HT1080 (cell line): ENCODE measurements at regions not wholly inside any gene's neighbourhood (a gene's known extent, or its start where the extent isn't known, plus 50 kb on each side); places are given as distances from the start of the nearest gene placed in this dataset.
"Not testable (repeated sequence)": the region's sequence is repeated elsewhere in the genome, so short reads cannot be mapped to it uniquely, and the experiment has no call there.

ENCODE experiments used
- DNase-seq: peaks from one replicate; pipeline ENCODE4 v3.0.0-alpha.2; 2015; ENCODE audit warnings: low read depth

DNA sequence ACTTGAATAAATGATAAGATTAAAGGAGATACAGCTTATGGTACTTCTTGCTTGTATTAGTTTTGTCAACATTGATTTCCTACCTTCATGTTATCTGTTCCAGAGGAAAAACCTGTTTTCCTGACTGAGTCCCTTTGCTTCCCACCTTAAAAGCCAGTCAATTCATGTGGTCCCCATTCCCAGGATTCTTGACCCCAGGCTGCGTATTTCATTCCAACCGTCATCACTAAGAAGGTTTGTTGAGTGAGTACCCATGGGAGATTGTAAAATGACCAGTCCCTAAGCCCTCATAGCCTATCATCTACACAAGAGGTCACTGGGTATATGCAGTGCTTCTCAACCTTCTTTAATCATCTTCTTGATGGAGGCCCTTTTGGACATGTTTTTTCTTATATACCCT, 52.2 kb downstream of the BEX3 start:
- no peak for DNase-seq

DNA sequence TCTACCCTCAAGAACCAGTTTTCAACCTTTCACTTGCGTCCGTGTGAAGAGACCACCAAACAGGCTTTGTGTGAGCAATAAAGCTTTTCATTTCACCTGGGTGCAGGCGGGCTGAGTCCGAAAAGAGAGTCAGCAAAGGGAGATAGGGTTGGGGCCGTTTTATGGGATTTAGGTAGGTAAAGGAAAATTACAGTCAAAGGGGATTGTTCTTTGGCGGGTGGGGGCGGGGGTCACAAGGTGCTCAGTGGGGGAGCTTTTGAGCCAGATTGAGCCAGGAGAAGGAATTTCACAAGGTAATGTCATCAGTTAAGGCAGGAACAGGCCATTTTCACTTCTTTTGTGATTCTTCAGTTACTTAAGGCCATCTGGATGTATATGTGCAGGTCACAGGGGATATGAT, 52.7 kb downstream of the BEX3 start:
- not testable (repeated sequence) for DNase-seq

DNA sequence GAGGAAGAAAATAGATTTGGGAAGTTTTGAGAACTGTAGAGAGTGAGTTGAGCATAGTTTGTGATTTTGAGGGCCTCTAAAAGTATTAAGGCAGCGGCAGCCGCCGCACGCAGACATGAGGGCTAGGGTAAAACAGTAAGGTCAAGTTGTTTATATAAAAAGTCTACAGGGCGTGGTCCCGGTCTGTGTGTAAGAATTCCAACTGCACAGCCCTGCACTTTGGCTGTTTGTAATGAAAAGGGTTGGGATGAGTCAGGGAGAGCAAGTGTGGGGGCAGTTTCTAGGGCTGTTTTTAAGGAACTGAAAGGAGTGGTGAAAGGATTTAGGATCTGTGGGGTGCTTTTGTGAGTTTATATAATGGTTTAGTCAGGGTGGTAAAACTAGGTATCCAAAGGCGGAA, 55.0 kb downstream of the BEX3 start:
- peak; percentile 53 for DNase-seq

DNA sequence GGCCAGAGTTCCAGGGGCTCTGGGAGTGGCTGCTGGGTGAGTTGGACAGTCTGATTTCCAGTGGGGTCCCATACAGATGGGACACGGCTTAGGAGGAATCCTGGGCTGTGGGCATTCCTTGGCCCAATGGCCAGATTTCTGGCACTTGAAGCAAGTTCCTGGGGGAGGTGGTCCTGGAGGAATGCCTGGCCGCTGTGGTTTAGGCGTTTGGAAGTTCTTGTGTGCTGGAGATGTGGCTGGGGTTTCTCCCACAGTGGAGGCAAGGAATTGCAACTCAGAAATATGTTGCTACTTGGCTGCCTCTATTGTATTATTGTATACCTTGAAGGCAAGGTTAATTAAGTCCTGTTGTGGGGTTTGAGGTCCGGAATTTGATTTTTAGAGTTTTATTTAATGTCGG, 56.5 kb downstream of the BEX3 start:
- DNase-seq = not testable (repeated sequence)

DNA sequence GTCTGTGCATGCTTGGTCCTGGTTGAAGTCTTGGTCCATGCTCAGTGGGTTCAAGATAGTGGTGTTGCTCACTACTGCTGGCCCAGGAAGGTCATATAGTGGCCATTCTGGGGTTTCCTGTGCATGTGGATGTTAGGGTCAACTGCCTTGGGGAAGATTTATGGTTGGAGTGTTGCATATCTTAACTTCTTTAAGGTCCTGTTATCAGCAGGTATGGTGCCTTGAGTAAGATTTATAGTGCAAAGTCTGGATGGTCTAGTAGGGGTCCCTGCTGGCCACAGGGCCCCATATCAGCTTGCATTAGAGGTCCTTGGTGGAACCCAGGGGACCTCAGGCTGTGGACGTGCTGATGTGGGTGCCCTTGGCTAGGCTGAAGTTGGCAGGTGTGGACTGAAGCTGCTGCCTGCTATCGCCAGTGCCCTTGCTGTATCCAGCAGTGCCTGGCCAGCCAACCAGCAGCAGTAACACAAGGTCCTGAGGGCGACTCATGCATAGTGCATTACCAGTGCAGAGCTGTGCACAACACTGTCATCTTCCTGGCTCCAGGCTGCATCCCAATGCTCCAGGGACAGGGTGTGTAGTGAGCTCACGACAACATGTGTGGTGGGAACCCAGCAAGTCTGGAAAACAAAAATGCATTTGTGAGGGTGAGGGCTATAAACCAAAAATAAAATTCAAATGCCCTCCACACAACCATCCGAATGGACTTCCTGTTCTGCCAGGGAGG, 61.0 kb downstream of the BEX3 start:
- DNase-seq = no peak

DNA sequence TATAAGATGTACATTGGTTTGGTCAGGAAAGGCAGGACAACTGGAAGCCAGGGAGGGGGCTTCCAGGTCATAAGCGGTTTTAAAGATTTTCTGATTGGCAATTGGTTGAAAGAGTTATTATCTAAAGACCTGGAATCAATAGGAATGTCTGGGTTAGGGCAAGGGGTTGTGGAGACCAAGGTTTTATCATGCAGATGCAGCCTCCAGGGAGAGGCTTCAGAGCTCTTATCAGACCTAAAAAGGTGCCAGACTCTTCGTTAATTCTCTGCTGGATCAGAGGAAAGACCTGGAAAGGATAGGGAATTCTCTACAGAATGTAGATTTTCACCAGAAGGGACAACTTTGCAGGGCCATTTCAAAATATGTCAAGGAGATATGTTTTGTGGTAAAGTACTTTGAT, 62.8 kb downstream of the BEX3 start:
- DNase-seq = no peak

DNA sequence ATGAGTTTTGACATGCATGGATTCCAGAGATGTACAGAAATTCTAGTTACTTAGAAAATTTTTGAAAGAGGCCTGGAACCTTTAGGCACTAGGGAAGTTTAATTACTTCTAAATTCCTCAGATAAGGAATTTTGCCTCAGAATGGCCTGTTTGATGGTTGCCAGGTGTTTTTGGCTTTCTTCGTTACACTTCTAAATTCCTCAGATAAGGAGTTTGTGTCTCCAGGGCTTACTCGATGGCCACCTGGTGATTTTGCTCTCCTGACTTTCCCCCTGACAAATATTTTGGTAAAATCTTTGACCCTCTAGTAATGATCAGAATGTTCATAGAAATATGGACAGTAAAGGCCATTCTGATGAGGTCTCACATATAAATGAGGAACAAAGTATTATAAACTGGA, 64.3 kb downstream of the BEX3 start:
- no peak for DNase-seq

DNA sequence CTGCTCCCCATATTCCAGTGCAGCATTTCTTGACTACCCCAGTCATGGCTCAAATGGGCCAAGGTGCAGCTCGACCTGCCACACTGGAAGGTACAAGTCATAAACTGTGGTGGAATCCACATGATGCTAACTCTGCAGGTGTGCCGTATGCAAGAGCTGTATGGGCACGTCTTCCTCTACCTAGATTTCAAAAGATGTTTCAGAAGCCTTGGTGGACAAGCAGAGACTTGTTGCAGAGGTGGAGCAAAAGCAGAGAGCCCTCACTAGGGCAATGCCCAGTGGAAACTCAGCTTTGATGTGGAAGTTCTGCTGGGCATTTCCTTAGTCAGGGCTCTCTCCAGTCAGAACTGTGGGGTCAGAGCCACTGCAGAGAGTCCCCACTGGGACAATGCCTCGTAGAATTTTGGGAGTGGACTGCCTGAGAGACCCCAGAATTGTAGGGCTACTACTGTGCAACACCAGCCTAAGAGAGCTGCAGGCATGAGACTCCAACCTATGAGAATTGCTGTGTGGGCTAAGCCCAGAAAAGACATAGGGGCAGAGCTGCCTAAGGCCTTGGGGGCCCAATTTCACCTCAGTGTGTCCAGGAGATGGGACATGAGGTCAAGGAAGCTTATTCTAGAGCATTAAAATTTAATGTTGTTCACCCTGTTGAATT, 65.7 kb downstream of the BEX3 start:
- DNase-seq = no peak

DNA sequence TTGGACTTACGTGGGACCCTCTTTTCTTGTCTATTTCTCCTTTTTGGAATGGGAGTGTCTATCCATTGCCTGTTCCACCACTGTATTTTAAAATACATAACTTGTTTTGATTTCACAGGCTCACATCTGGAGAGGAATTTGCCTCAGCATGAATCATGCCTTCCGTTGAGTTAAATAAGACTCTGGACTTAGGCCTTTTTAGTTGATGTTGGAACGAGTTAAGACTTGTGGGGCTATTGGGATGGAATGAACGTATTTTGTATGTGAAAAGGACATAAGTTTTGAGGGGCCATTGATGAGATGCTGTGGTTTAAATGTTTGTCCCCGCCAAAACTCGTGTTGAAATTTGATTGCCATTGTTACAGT, 66.2 kb downstream of the BEX3 start:
- DNase-seq = peak; percentile 38

DNA sequence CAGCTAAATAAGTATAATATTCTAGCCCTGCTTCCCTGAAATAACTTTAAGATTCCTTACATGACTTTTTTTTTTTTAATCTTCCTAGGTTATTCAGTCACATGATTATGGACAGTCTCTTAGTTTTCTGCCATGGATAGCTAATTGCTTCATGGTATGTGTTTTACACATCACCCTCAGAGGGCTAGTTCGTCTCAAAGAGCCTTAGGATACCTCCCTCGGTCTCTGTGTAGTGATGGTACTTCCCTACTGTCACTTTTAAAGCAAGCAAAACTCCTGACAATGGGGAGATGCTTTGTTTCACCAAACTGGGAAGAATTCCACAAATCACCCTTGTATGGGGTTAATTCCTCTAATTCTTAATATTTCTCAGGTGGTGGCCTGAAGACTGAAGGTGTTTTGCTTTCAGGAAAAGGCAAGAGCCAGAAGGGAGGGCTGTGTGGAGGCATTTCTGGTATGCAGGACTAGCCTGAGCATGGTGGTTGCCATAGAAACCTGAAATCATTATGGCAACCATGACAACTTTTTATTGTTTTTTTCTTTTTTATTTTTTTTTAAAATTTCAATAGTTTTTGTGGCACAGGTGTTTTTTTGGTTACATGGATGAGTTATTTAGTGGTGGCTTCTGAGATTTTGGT, 70.4 kb downstream of the BEX3 start:
- DNase-seq = no peak
